Bronchial epithelial cell (primary cell): ENCODE measurements at regions not wholly inside any gene's neighbourhood (a gene's known extent, or its start where the extent isn't known, plus 50 kb on each side); places are given as distances from the start of the nearest gene placed in this dataset.

Experiments used
- DNase-seq: peaks from one replicate; pipeline ENCODE4 v3.0.0-alpha.2; 2010; ENCODE audit warnings: low read depth
- FAIRE-seq: peaks from 2 replicates; lab custom pipeline; 2011; peaks lifted over from hg19 to GRCh38; lab: Jason Lieb, UNC
- H3K27me3 ChIP-seq: 2 replicates; pipeline ENCODE4 v1.5.1; 2011; ENCODE audit warnings: low read length; ENCODE audit not compliant: control insufficient read depth, insufficient read depth
- H3K36me3 ChIP-seq: 2 replicates; pipeline ENCODE4 v1.5.1; 2011; ENCODE audit warnings: low read length; ENCODE audit not compliant: control insufficient read depth, insufficient read depth
- H3K4me3 ChIP-seq: 2 replicates; pipeline ENCODE4 v1.5.1; 2011; ENCODE audit warnings: mild to moderate bottlenecking, low read depth, low read length, control low read depth
- TF ChIP-seq, protein P1 (sequence below): IDR thresholded peaks from 2 replicates; pipeline ENCODE4 v1.5.1; 2011; ENCODE audit warnings: mild to moderate bottlenecking, moderate library complexity, low read length, control low read depth, inconsistent platforms; ENCODE audit not compliant: insufficient read depth, severe bottlenecking

DNA sequence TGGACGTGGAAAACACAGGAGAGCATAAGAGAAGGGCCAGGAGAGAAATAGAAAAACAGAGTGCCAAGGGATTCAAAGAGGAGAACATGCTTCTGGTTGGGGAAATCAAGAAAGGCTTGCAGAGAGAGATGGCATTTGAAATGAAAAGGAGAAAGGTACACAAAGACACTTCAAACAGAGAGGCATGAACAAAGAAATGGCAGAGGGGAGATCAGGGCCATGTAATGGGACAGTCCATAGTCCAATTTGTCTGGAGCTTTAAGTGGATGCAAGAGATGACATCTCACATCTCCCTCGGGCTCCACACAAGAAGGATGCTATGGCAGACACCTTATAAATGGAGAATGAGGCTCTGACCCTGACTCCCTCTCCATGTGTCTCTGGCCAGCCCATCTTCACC is 331.1 kb downstream of the MLLT3 start:
- peak; percentile 86 for FAIRE-seq
- Histone ChIP-seq H3K4me3 (no peak overlapping the region), H3K36me3 (no peaks in the 10 kb centered on the region), H3K27me3 (no peaks in the 10 kb centered on the region)
- DNase-seq: no peak
- TF ChIP-seq, protein P1, sequence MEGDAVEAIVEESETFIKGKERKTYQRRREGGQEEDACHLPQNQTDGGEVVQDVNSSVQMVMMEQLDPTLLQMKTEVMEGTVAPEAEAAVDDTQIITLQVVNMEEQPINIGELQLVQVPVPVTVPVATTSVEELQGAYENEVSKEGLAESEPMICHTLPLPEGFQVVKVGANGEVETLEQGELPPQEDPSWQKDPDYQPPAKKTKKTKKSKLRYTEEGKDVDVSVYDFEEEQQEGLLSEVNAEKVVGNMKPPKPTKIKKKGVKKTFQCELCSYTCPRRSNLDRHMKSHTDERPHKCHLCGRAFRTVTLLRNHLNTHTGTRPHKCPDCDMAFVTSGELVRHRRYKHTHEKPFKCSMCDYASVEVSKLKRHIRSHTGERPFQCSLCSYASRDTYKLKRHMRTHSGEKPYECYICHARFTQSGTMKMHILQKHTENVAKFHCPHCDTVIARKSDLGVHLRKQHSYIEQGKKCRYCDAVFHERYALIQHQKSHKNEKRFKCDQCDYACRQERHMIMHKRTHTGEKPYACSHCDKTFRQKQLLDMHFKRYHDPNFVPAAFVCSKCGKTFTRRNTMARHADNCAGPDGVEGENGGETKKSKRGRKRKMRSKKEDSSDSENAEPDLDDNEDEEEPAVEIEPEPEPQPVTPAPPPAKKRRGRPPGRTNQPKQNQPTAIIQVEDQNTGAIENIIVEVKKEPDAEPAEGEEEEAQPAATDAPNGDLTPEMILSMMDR: no peak

DNA sequence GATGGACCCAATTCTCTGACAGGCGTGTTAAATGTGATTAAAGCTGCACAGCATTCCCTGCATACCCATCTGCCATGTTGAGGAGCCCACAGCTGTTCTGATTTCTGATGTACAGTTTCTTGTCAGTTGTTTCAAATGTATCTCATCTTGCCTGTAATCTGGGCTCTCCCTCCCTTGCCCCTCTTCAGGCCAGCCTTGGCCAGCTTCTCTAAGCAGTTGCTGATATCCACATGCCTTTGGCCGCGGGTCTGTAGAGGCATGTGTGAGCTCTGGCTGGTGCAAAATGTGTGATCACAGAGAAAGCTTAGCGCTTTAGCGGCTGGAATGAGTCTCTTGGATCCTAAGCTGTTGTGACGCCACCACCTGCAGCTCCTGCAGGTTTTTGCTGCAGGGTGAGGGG is 332.0 kb downstream of the MLLT3 start:
- H3K4me3 ChIP-seq: no peak overlapping the region
- no peaks in the 10 kb centered on the region for H3K36me3 ChIP-seq
- TF ChIP-seq, protein P1: no peak
- FAIRE-seq (peak; percentile 64), DNase-seq (no peak)
- H3K27me3 ChIP-seq: no peaks in the 10 kb centered on the region

DNA sequence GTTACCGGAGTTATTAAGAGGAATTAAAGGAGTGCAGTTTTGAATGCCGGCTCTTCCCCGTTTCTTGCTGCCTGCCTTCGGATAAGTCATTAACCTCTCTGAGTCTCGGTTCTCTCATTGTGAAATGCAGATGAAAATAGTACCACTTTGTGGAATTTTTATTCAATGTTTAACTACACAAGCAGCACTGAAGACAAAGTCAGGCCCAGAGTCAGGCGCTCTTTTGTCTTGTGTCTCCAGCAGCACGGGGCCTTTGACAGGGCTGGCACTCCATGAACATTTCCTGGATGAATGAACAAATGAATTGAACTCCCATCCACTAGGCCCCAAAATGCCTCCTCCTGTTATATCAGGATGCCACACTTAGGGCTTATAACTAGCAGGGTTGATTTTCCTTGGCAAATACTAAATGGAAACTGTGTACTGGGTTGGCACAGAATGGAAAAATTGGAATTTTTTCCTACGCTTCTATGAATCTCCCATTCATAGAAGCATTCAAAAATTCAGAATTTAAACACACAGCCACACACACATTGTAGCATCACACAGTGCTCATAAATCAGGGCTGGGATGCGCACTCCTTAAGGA is 332.8 kb downstream of the MLLT3 start:
- DNase-seq (no peak), FAIRE-seq (no peak)
- TF ChIP-seq, protein P1: no peak
- H3K4me3 ChIP-seq: no peak overlapping the region
- H3K36me3 ChIP-seq: no peaks in the 10 kb centered on the region
- no peaks in the 10 kb centered on the region for H3K27me3 ChIP-seq

DNA sequence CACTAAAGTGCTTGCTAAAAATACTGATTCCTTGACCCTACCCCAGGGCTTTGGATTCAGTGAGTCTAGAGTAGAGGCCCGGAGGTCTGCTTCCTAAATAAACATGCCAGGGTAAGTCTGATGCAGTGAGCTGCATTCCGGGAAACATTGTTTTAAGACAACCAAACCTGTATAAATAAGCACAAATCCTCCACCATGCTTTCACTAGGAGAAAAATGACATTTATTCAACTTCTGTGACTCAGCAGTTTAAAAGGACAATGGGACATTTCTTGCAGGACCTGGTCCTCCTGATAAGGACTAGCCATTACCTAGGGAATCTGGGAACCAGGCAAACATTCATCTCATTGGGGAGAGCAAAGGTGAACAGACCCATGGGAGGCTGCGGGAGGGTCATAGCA is 335.3 kb downstream of the MLLT3 start:
- H3K27me3 ChIP-seq: no peaks in the 10 kb centered on the region
- no peak overlapping the region for H3K4me3 ChIP-seq
- no peaks in the 10 kb centered on the region for H3K36me3 ChIP-seq
- FAIRE-seq (no peak), DNase-seq (no peak)
- TF ChIP-seq, protein P1: no peak

- no peaks in the 10 kb centered on the region for H3K27me3 ChIP-seq
- TF ChIP-seq, protein P1: no peak
- DNase-seq: no peak
- no peak overlapping the region for H3K4me3 ChIP-seq
- no peak for FAIRE-seq
- no peaks in the 10 kb centered on the region for H3K36me3 ChIP-seq
These were observed 336.1 kb downstream of the MLLT3 start for GRCh38 chr9:20286154-20286700.

DNA sequence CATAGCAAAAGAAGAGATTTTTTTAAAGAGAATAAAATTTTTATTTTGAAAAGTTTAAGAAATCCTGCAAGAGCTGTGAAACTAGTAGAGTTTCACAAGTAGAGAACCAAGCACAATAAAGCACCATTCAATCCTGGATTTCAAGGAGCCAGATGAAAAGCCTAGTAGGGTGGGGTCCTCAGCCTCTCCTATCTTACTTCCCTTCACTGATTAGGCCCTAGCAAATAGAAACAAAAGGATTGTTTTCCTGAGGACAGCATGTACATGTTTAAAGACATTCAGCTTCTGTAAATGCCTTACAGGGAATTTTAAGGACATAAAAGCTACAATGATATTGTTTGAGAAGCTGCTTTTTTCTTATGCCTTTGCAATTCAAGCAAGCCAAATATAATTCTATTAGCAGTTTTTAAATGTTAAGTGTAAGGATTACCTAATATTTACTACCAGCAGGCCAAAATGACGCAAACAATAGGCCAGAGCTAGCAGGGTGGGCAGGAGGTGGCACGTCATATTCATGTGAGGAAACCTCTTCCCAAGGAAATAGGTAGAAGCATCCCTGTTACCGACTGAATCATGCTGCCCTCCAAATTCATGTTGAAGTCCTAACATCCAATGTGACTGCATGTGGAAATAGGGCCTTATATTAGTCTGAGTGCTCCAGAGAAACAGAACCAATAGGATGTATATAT is 337.6 kb downstream of the MLLT3 start:
- no peaks in the 10 kb centered on the region for H3K36me3 ChIP-seq
- no peak overlapping the region for H3K4me3 ChIP-seq
- DNase-seq: peak; percentile 15
- H3K27me3 ChIP-seq: no peaks in the 10 kb centered on the region
- TF ChIP-seq, protein P1: no peak
- FAIRE-seq: no peak
